Left lung (tissue), 4 donors: ENCODE measurements at regions not wholly inside any gene's neighbourhood (a gene's known extent, or its start where the extent isn't known, plus 50 kb on each side); places are given as distances from the start of the nearest gene placed in this dataset.

Experiments
- ATAC-seq: fragments of 200-7000 bp; cut with Tn5 transposase; one replicate; pipeline ENCODE4 v1.9.1; 2020; ENCODE audit warnings: moderate library complexity
- DNase-seq, 4 donors: peaks; one replicate each; pipeline ENCODE4 v3.0.0-alpha.2; 2013 to 2020
- H3K27ac ChIP-seq, 2 donors: fragments of 200-600 bp; sonication (generic) in 1 of 2; one replicate each; pipeline versions ENCODE4 v1.5.0 to v1.8.0; 2020 to 2021
- H3K27me3 ChIP-seq, 2 donors: fragments of 200-600 bp; sonication (generic) in 1 of 2; one replicate each; pipeline versions ENCODE4 v1.5.0 to v1.8.0; 2020 to 2021
- H3K36me3 ChIP-seq, 2 donors: fragments of 200-600 bp; sonication (generic) in 1 of 2; one replicate each; pipeline versions ENCODE4 v1.5.0 to v1.8.0; 2020 to 2021
- H3K4me1 ChIP-seq, 2 donors: fragments of 200-600 bp; one replicate each; pipeline ENCODE4 v1.8.0; 2021
- H3K4me3 ChIP-seq, 2 donors: fragments of 200-600 bp; sonication (generic) in 1 of 2; one replicate each; pipeline versions ENCODE4 v1.5.0 to v1.8.0; 2020 to 2021; ENCODE audit warnings: mild to moderate bottlenecking in 1 of 2
- H3K9me3 ChIP-seq, 2 donors: fragments of 200-600 bp; sonication (generic) in 1 of 2; one replicate each; pipeline versions ENCODE4 v1.5.0 to v1.8.0; 2020 to 2021
- CTCF ChIP-seq, 2 donors: fragments of 200-600 bp; sonication (generic) in 1 of 2; IDR thresholded peaks; one replicate each; pipeline versions ENCODE4 v1.5.0 to v1.8.0; 2021; ENCODE audit warnings: antibody characterized with exemption in 2 of 2
- intact Hi-C, 2 donors: fragments of 100-400 bp; cut with DNase I; formaldehyde crosslinking; loops; one replicate each; pipeline versions ENCODE4 v1.11.2 to v1.14.2; 2022
- donor health status: DM: no; HTN: yes; CAD: no.
- donor health status: DM: no; HTN: no; CAD: no.

GRCh38 chr16:85168732-85169256, 56.5 kb upstream of the CIBAR2 start:
- TF ChIP-seq CTCF (IDR thresholded peaks at IDR 0.05) = no peak
- Histone ChIP-seq H3K36me3 (no peaks in the 10 kb centered on the region), H3K4me1 (peaks cover 8 to 56% of the 10 kb centered on the region in 2 donors), H3K27ac (no peak overlapping the region), H3K4me3 (peak overlapping the region; percentile 11 to 18), H3K9me3 (no peaks in the 10 kb centered on the region), H3K27me3 (peaks cover 0 to 69% of the 10 kb centered on the region in 2 donors)
- intact Hi-C loops = no loop called here
- DNase-seq (peak in 1 of 4 donors; percentile 76), ATAC-seq (peak; percentile 23)

DNA sequence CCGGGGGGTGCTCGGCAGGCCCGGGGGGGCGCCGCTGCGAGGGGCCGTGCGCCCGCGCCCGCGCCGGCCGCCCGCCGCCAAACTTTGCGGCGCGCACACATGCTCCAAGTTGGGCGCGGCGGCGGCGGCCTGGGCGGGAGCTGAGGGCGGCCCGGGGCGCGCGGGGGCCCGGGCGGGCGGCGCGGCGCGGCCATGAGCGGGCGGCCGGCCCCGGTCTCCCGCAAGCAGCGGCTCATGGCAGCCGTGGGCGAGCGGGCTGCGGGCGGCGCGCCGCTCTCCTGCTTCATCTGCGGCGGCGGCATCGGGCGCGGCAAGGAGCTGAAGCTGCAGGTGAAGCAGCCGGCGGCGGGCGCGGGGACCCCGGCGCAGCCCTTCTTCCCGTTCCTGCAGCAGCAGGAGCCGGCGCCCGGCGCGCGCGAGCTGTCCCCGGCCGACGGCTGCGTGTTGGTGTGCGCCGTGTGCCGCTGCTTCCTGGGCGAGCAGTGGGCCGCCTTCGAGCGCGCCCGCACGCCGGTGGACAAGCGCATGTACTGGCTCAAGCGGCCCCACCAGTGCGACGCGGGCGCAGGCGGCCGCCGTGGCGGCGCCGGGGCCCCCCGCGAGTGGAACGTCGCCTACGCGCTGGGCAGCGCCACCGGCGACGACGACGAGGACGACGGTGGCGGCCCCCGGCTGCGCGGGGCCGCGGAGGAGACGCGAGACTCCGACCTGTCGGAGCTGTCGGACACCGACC, 57.2 kb upstream of the CIBAR2 start:
- intact Hi-C loops = no loop called here
- no peak for TF ChIP-seq CTCF (IDR thresholded peaks at IDR 0.05)
- Histone ChIP-seq H3K27ac (no peak overlapping the region), H3K36me3 (no peaks in the 10 kb centered on the region), H3K4me1 (peaks cover 10 to 62% of the 10 kb centered on the region in 2 donors), H3K9me3 (no peaks in the 10 kb centered on the region), H3K27me3 (peaks cover 0 to 69% of the 10 kb centered on the region in 2 donors), H3K4me3 (peak overlapping the region; percentile 28 to 37)
- ATAC-seq (no peak), DNase-seq (peak in 1 of 4 donors; percentile 71)

DNA sequence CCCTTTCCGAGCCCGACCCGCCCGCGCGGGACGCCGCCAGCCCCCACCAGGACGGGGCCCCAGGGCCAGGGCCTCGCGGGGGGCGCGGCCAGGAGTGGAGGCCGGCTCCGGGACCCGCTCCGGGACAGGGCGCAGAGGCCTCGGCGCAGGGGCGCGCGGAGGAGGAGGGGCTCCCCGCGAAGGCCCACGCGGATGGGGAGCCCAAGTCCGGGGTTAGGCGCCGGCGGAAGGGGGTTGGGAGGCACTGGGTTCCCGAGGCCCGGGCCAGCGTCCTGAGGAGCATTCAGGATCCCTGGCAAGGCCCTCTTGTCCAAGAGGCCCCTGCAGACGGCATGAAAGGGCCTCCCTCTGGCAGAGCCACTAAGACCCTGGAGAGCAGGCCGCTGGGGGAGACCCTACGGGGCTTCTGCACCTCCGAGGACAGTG, 57.8 kb upstream of the CIBAR2 start:
- no peaks in the 10 kb centered on the region for H3K36me3 ChIP-seq
- peaks cover 0 to 64% of the 10 kb centered on the region in 2 donors for H3K27me3 ChIP-seq
- no peak for TF ChIP-seq CTCF (IDR thresholded peaks at IDR 0.05)
- intact Hi-C loops = no loop called here
- no peak for ATAC-seq
- peak in 1 of 4 donors; percentile 79 for DNase-seq
- H3K9me3 ChIP-seq = no peaks in the 10 kb centered on the region
- peak overlapping the region; percentile 28 to 37 for H3K4me3 ChIP-seq
- H3K4me1 ChIP-seq = peaks cover 10 to 68% of the 10 kb centered on the region in 2 donors
- H3K27ac ChIP-seq = no peak overlapping the region

DNA sequence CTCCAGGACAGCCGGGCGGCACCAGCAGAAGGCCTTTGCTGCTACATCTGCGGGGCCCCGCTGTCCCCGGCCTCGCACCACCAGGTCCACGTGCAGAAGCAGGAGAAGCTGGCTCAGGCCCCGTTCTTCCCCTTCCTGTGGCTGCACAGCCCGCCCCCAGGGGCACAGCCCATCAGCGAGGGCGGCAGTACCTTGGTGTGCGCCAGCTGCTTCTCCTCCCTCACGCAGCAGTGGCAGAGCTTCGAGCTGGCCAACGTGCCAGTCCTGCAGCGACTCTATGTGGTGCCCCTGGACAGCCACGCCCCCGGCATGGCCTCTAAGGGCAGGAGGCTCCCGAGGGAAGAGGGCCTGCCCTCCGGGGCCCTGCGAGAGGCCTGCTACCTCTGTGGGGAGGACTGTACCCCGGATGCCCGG, 58.3 kb upstream of the CIBAR2 start:
- peaks cover 0 to 64% of the 10 kb centered on the region in 2 donors for H3K27me3 ChIP-seq
- no peak for ATAC-seq
- no peak for TF ChIP-seq CTCF (IDR thresholded peaks at IDR 0.05)
- no peaks in the 10 kb centered on the region for H3K9me3 ChIP-seq
- H3K4me3 ChIP-seq = peak overlapping the region; percentile 22 to 37
- no peak overlapping the region for H3K27ac ChIP-seq
- DNase-seq = no peak
- H3K36me3 ChIP-seq = no peaks in the 10 kb centered on the region
- peaks cover 10 to 73% of the 10 kb centered on the region in 2 donors for H3K4me1 ChIP-seq
- intact Hi-C loops = no loop called here

DNA sequence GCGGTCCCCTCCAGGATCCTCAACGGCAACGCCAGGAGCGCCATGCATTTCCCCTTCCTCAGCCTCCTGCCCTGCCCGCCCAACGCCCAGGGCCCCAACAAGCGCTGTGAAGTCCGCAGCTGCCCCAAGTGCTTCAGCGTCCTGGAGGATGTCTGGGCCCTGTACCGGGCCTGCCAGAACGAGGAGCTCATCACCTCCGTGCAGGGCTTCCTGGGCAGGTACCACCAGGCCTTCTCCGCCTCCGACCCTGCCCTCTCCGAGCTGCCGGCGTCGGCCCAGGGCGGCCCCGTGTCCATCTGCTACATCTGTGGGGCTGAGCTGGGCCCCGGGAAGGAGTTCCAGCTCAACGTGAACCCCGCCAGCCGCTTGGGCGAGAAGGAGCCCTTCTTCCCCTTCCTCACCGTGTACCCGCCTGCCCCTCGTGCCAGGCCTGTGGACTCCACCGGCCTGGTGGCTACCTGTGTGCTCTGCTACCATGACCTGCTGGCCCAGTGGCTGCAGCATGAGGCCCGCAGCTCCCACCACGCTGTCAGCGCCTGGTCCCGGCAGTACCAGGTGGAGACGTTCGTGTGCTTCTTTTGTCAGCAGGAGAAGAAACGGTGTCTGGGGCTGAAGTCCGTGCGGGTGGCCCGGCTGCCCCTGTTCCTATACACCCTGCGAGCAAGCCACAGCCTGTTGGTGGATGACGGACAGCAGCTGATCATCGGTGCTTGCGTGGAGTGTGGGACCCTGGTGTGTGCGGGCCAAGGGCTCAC, 58.9 kb upstream of the CIBAR2 start:
- no peaks in the 10 kb centered on the region for H3K9me3 ChIP-seq
- H3K27me3 ChIP-seq = peaks cover 0 to 66% of the 10 kb centered on the region in 2 donors
- intact Hi-C loops = no loop called here
- ATAC-seq (no peak), DNase-seq (no peak)
- peak overlapping the region in 1 of 2 donors; percentile 26 for H3K27ac ChIP-seq
- H3K4me1 ChIP-seq = peaks cover 10 to 73% of the 10 kb centered on the region in 2 donors
- no peak for TF ChIP-seq CTCF (IDR thresholded peaks at IDR 0.05)
- H3K4me3 ChIP-seq = peak overlapping the region; percentile 22 to 37
- H3K36me3 ChIP-seq = no peaks in the 10 kb centered on the region
